Lung microvascular endothelial cell (primary cell): ENCODE measurements at regions not wholly inside any gene's neighbourhood (a gene's known extent, or its start where the extent isn't known, plus 50 kb on each side); places are given as distances from the start of the nearest gene placed in this dataset.

ENCODE experiments used
- DNase-seq, 2 donors: peaks; one replicate each; pipeline versions ENCODE4 v3.0.0 to v3.0.0-alpha.2; 2010; ENCODE audit warnings: low read depth in 2 of 2

DNA sequence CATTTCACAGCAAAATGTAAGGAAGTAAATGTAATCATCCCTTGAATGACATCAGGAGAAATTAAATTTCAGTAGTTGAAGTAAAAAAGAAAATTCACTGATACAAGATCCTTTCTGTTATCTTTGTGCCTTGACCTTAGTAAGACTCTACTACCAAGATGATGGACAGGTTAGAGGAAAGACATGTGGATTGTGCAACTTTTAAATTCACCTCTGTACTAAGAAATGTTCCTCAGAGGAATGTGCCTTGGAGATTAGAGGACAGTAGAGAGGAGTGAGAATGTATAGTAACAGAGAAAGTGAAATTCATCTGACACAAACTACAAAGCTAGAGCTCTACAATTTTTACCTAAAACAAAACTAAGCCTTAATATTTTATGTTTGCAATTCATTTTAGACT lies 375.3 kb downstream of the PLOD2 start:
- no peak for DNase-seq

DNA sequence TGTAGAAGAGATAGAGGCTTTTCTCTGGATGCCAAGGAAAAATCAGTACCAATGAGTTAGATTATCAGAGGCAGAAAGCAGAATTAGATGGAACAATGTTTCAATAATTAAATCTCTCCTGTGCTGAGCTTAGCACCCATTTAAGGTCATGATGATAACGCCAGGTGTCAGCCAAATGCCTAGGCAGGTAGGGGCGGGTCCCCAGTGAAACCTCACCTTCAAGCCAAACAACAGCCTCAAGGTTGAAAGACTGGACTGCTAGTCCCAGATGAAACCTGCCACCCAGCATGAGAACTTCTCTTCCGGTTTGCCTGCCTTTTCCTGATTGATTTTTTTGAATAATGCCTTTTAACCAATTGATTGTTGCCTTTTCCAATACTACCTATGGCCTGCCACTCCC lies 363.0 kb downstream of the PLOD2 start:
- DNase-seq, result no peak

DNA sequence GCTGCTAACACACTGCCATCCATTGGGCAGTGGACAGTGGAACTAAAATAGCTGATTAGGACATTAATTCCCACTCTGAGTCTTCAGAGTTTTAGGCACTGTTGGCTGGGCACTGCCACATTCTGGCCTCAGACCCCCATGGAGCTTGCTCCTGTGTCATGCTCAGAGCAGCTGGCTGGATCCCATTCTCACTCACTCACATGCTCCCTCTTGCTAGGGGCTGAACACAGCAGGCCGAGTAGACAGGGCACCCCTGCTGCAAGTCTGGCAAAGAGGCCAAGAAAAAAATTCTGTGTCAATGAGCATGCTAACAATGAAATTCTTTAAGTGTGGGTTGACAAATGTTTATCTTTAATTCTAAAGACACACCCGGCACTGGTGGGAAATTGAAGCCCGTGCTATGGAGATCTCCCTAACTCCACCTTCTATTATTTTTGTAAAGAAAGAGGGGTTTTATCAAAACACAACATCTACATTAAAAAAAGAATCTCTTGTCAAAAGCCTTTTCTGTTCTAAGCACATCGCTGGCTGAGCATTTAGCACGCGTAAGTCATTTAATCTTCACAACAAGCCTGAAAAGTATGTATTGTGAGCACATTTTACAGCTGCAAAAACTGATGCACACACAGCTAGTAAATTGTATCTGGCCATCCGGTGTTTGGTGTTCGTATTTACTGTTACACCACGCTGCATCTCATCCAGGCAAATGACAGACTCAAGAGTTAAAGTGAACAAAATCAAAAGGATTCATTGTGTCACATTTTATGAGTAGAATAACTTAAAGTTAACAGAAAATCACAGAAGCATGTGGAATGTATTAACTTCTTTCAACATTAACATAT lies 362.1 kb downstream of the PLOD2 start:
- DNase-seq, result no peak

DNA sequence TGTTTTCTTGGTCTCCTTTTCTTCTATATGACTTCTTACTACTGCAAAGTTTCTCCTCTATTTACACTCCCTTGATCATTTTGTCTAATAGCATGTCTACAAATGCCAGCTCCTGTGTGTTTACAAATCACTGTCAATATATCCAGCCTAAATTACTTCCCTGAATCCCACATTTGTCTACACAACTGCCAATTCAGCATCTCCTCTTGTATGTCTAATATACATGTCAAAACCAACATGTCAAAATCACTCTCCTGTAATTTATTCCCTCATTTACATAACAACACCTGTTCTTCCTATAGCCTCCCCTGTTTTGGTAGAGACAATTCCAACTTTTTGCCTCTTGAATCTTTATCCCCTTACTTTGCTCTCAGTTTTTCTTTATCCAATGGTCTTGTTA lies 359.3 kb downstream of the PLOD2 start:
- DNase-seq, result no peak

DNA sequence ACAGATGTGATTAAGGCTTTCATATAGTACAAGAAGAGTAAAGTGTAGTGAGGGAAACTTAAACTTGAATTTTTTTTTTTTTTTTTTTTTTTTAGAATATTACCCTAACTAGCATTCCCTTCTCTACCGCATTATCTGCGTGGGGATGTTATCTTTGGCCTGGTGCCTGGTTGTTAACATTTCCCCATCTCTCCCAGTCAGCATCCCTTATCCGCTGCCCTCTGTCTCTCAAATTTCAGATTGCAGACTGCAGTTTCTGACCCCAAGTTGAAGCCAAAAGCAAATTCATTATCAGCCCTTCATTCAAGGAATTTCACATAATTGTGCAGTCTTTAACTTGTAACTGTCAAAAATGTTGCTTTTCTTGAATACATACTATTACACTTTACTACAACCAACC lies 353.0 kb downstream of the PLOD2 start:
- peak; percentile 19 to 46 for DNase-seq

DNA sequence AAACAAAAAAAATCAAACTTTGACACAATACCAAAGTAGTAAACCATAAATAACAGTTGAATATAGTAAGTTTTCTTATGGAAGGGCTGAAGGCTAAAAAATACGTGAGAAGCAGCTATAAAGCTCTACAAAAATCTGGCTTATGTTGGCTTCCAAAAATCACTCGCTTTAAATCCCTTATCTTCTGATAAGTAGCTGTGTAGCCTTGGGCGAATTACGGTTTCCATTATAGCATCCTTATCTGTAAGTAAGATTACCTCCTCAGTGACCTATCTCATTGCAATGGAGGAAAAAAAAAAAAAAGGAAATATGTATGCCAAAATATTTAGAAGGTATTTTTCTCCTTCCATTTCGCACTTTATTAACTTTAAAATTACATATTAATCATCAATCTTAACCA lies 348.6 kb downstream of the PLOD2 start:
- DNase-seq, result no peak

DNA sequence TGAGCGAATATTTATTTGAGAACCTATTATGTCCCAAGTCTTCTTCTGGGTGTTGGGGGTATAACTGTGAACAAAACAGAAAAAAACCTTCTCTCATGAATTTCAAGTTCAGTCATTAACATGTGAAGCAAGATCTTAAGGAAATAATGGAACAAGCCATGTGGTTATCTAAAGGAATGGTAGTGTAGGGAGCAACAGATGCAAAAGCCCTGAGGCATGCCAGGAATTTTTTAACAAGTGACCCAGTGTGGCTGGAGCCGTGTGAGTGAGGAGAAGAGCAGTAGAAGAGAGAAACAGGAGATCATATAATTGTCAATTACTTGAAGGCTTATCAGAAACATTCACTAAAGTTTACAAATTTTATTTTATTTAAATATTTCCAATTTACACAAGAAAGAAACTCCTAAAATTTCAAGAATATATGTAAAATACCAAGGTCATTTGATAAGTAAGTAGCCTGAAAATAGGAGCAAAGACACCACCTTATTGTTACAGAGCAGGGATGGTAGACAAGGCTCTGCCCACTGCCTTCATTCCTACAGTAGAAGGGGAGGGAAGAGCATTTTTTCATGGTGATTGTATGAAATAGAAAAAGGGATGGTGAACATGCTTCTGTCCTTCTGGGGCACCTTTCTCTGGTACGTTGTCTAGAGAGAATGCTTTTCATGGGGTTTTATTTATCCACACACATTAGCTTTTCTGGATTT lies 345.1 kb downstream of the PLOD2 start:
- no peak for DNase-seq

DNA sequence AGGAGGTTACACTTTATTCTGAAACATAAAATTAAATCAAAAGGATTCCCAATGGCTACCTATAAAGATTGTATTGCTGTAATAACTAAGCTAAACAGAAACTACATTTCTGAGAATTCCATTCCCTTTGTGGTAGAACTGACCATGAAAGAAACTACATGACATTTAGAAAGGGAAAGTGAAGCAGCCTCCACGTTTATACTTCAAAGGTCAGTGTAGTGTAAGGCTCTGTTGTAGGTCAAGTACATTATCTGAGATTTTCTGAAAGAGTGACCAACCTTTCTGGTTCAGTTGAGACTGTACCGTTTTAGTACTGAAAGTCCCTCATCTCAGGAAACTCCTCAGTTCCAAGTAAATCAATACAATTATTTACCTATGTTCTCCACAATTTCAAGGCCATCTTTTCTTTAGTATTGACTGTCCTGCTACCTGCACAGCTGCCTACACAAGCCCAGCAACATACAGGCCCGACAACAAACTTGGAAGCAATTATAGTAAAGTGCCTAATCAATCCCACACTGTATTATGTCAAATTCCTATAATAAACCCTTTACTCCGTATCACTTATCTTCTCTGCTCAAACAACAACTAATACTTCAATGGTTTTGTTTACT lies 343.0 kb downstream of the PLOD2 start:
- DNase-seq, result no peak

DNA sequence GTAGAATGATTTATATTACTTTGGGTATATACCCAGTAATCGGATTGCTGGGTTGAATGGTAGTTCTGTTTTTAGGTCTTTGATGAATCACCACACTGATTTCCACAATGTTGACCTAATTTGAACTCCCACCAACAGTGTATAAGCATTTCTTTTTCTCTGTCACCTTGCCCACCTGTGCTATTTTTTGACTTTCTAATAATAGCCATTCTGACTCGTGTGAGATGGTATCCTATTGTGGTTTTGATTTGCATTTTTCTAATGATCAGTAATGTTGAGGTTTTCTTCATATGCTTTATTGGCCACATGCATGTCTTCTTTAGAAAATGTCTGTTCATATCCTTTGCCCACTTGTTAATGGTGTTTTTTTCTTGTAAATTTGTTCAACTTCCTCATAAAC lies 340.8 kb downstream of the PLOD2 start:
- no peak for DNase-seq

DNA sequence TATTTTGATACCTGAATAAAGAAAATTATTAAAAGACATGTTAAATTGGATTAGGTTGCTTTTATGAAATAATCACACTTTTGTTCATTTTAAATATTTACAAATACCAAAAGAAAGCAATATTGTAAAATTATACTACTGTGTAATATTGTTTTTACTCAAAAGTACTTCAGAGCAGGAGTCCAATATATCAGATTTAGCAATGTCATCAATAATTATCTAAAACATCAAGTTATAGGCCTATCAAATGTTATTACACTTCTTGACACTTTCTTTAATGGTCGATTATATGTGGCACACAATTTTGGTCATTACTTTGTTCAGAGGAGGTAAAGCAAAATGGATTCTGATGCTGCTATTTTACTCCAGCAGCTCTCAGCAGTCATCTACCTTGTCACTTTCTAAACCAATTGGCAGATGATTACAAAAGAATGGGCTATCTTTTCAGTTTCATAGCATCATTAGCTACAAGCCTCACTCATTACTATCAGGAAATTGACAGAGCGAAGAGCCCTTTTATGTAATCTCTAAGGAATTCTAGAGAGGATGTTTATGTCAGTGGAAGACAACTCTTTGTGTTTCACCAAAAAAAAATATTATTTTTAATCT lies 318.6 kb downstream of the PLOD2 start:
- DNase-seq, result no peak

DNA sequence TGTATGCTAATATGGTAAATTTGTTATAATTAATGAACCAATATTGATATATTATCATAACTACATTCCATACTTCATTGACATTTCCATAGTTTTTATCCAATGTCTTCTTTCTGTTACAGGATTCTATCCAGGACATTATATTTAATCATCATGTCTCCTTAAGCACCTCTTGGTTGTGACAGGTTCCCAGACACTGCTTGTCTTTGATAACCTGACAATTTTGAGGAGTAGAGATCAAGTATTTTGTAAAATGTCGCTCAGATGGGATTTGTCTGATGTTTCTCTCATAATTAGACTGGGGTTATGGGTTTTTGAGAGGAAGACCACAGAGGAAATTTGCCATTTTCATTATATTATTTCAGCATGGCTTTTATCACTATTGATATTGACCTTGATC lies 317.4 kb downstream of the PLOD2 start:
- no peak for DNase-seq

DNA sequence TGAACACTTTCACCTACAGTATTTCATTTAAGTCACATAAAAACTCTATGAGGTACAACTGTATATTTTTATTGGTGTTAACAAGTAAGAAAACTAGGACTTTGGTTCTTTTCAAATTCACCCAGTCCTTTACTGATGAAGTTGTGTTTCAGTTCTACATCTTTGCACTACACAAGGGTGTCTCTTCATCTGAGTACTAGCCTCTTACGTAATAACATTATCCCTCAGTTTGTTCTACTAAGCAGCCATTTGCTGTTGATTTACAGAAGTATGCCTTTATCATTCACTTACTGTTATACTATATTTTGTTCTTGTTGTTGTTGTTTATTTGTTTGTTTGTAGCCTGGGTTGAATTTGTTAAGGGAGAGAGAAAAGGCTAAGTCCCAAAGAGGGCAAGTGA lies 311.9 kb downstream of the PLOD2 start:
- DNase-seq, result no peak

DNA sequence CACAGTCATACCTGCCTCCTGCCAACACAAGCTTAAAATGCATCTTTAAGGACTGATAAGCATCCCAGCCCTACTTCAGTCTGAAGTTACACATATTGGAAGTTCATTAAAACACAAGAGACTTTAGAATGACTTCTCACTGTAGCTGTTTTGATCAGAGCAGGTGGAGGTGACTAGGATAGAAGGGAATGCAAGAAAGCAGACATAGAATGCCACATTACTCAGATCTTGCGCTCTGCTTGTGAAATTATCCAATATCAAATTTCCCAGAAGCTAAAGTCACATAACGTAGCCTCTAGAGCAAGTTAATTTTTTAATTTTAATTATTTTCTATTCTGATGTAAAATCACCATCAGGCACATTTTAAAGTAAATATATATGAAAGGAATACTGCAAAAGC lies 306.5 kb downstream of the PLOD2 start:
- DNase-seq, result no peak

DNA sequence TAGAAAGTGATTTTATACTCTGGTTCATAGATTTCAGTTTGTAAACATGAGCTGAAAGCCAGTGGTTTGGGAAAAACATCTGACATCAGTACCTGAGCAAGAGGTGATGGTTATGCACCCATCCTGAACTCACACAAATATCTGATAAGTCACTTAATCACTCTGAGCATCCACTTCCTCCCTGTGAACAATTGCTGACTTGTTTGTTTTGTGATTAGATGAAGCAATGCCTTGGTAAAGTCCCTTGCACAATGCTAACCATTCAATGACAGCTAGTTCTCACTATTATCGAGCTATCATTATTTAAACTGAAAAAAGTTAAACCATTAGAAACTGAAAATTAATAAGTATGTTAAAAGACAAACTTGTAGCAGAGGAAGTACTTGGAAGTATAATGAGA lies 303.0 kb downstream of the PLOD2 start:
- no peak for DNase-seq

DNA sequence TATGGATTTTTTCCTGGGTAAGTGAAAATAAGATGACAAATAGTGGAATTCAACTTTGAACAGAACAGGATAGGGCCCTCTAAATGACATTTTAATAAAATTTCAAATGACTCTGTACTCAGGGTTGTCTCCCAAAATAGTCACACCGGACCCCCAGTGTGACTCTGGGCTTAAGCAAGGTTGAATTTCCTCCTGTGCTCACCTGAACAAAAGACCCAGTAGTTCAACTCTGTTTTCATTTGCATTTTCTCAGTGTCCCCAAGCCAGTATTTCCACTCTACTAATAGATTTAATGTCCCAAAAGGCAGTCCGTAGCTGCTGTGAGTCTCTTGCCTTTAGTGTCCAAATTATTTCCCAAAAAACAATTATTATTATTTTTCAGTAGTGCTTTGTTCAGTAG lies 296.6 kb downstream of the PLOD2 start:
- no peak for DNase-seq

DNA sequence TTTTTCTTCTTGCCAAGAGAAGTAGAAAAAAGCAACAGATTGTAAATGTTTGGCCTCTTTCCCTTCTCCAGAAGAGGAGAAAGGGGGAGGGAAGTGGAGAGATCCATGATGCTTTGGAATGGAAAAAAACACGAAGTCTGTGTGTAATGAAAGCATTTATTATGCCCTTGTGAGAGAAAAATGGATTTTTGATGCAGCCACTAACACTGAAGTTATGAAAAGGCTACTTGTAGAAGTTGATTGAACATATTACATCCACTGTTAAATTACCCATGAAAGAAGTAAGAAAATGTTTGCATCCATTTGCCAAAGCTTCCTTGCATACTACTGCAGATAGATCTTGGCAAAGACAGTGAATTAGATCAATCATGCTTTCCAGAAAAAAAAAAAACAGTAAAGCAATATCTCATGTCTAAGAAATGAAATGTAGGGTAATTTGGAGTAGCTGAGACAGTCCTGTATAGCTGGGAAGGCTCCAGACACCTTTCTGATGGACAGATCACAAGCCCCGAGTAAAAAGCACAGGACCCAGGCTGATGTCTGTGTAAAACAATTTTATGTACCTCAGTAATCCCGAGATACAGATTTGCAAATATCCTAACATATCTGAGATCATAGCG lies 295.5 kb downstream of the PLOD2 start:
- DNase-seq, result no peak

DNA sequence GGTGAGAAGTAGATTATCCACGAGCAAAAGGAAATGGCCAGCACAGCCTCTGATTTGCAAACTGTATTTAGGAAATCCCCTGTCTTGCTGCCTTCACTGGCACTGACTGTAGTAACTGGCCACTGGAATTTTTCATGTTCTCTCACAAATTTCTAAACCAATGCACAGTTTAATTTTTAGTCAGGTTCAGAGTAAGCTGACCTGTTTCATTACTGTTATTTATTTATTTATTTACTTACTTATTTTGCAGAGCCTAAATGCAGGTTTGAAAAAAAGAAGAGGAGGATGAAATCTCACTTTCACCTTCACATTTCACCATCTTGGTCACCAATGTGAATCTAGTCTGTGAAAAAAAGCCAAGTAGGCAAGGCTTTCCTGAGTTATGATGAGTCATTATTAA lies 291.0 kb downstream of the PLOD2 start:
- DNase-seq, result no peak

DNA sequence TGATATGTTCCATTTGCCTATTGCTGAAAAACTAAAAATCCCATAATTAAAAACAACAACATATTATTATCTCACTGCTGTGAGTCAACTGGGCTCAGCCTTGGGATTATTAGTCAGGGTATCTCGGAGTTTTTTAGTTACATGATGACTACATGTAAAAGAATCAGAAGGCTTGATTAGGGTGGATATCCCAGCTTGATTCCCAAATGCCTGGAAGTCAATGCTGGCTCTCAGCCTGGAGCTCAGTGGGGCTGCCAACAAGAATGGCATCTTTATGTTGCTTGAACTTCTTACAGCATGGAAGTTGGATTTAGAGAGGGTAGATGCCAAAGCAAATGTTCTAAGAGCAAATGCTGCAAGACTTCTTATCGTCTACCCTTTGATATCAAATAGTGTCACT lies 278.5 kb downstream of the PLOD2 start:
- DNase-seq, result no peak

DNA sequence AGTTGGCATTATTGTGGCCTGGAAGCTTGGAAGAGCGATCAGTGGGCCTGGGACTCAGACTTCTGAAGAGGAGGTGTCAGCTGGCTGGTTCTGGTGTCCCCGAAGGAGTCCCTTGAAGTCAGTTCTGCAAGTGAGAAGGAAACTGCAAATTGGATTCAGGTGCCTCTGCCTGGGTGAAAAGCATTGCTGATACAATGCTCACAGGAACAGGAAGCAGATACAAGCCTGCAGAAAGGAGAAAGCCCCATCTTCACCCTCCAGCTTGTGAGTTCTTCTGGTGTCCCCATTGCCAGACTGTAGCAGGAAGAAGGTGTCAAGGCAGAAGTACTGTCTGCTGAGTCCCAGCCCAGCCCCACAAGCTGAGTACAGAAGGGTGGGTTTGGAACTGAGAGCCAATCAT lies 271.3 kb downstream of the PLOD2 start:
- no peak for DNase-seq

DNA sequence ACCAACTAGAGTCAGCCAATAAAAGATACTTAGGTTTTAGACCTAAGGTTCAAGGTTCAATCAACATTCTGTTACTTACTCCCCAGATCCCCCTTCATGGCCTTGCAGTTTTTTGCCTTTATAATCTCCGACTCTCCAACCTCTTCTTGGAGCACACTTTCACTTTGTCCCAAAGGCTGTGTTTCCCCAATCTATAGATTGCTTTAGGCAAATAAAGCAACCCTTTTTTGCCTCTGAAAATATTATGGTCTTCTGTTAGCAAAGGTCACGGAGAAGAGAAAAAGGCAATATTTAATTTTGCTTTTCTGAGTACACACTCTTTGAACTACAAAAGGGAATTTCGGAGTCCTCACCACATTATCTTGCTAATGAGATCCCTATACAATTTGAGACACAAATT lies 268.1 kb downstream of the PLOD2 start:
- DNase-seq, result no peak

DNA sequence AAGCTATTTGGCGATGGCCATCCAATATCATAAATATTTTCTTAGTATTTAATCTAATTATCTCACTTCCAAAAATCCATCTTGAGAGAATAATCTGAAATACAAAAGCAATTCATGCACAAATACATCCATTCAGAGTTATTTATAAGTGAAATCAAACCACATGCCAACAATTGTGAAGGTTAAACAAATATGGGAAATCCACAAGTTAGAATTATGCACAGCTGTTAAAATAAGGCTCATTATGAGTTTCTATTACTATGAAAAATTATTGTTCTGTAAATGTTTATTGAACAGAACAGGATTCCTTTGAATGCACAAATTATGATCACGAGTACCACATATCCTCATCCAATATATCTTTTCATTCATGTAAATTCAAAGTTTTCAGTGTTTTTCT lies 267.7 kb downstream of the PLOD2 start:
- DNase-seq, result no peak

DNA sequence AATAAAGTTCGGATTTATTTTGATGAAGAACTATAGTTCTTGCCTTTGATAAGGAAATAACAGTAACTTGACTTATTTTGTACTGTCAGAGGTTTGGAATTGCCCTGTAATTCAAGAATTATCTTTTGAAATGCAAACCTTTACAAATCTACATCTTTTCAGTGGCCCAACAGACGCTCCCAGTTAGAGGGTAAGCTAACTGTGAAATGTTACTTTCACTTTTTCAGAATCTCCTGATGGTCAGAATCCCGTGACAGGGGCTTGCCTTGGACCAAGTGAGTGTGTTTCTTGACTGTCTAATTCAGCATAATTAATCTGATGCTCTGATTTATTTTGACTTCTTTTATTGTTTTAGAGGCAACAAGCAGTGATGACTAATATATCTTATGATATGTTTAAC lies 262.5 kb downstream of the PLOD2 start:
- no peak for DNase-seq
